ENCODE measurements at regions not wholly inside any gene's neighbourhood (a gene's known extent, or its start where the extent isn't known, plus 50 kb on each side); places are given as distances from the start of the nearest gene placed in this dataset.

GRCh38 chr12:130225347-130225746, 63.1 kb downstream of the FZD10 start:
- no peak for TF ChIP-seq CTCF (conservative IDR thresholded peaks at IDR 0.05; ENCODE audit: low read depth, low read length)
- no peak for DNase-seq (ENCODE audit: low read depth)
- H3K4me3 ChIP-seq (ENCODE audit: low read length) = no peak overlapping the region

GRCh38 chr12:130226126-130226525, 63.9 kb downstream of the FZD10 start:
- DNase-seq (ENCODE audit: low read depth) = no peak
- H3K4me3 ChIP-seq (ENCODE audit: low read length) = no peak overlapping the region
- TF ChIP-seq CTCF (conservative IDR thresholded peaks at IDR 0.05; ENCODE audit: low read depth, low read length) = no peak

- no peak for TF ChIP-seq CTCF (conservative IDR thresholded peaks at IDR 0.05; ENCODE audit: low read depth, low read length)
- no peak overlapping the region for H3K4me3 ChIP-seq (ENCODE audit: low read length)
- DNase-seq (ENCODE audit: low read depth) = no peak
These were observed 64.5 kb downstream of the FZD10 start for GRCh38 chr12:130226771-130227170.

- TF ChIP-seq CTCF (conservative IDR thresholded peaks at IDR 0.05; ENCODE audit: low read depth, low read length) = no peak
These were observed 65.4 kb downstream of the FZD10 start for GRCh38 chr12:130227641-130228040.

GRCh38 chr12:130236446-130236845, 74.2 kb downstream of the FZD10 start:
- TF ChIP-seq CTCF (conservative IDR thresholded peaks at IDR 0.05; ENCODE audit: low read depth, low read length) = no peak
- no peak for DNase-seq (ENCODE audit: low read depth)
- H3K4me3 ChIP-seq (ENCODE audit: low read length) = no peak overlapping the region

More at GRCh38 chr12:130227641-130228040, 65.4 kb downstream of the FZD10 start:
- no peak for DNase-seq (ENCODE audit: low read depth)
- H3K4me3 ChIP-seq (ENCODE audit: low read length) = no peak overlapping the region

GRCh38 chr12:130240831-130241590, 78.7 kb downstream of the FZD10 start:
- TF ChIP-seq CTCF (conservative IDR thresholded peaks at IDR 0.05; ENCODE audit: low read depth, low read length) = no peak
- DNase-seq (ENCODE audit: low read depth) = no peak
- H3K4me3 ChIP-seq (ENCODE audit: low read length) = no peak overlapping the region

- no peak for TF ChIP-seq CTCF (conservative IDR thresholded peaks at IDR 0.05; ENCODE audit: low read depth, low read length)
- DNase-seq (ENCODE audit: low read depth) = no peak
- H3K4me3 ChIP-seq (ENCODE audit: low read length) = no peak overlapping the region
These were observed 80.2 kb downstream of the FZD10 start for GRCh38 chr12:130242506-130242905.

All from retinal pigment epithelial cell (primary cell).